B cell (primary cell): ENCODE measurements at regions not wholly inside any gene's neighbourhood (a gene's known extent, or its start where the extent isn't known, plus 50 kb on each side); places are given as distances from the start of the nearest gene placed in this dataset.

Experiments
- ATAC-seq: fragments of 200-7000 bp; cut with Tn5 transposase; one replicate; pipeline ENCODE4 v1.10.0; 2021; ENCODE audit warnings: low read depth, mild to moderate bottlenecking, moderate number of reproducible peaks, moderate library complexity
- CTCF ChIA-PET: fragments of 350-600 bp; sonication (Branson Sonifier 250); formaldehyde crosslinking; loops from one replicate; lab custom pipeline; 2021; ENCODE audit warnings: antibody characterized with exemption, inconsistent platforms; lab: Charles Lee
- POLR2A ChIA-PET: fragments of 350-600 bp; sonication (Branson Sonifier 250); formaldehyde crosslinking; loops from one replicate; lab custom pipeline; 2021; ENCODE audit warnings: antibody characterized with exemption; lab: Charles Lee
- DNase-seq: peaks from one replicate; pipeline ENCODE4 v3.0.0; 2013
- H2AFZ ChIP-seq: 2 replicates; pipeline ENCODE4 v1.6.1; 2012; ENCODE audit warnings: mild to moderate bottlenecking, low read depth, low read length; ENCODE audit not compliant: insufficient read depth, poor library complexity, severe bottlenecking
- H3K27ac ChIP-seq, 2 donors: 1 replicate in 1 of 2; 2 replicates in 1 of 2; pipeline ENCODE4 v1.5.1; 2012 to 2013; ENCODE audit warnings: low read length in 2 of 2, mild to moderate bottlenecking in 2 of 2, moderate library complexity in 1 of 2
- H3K27me3 ChIP-seq, 4 experiments: fragments of 200-600 bp in 1 of 4; sonication (generic) in 1 of 4; replicated peaks in 1 of 4; 1 replicate in 2 of 4; 2 replicates in 2 of 4; pipeline versions ENCODE4 v1.6.1 to v1.7.0; 2013 to 2016; ENCODE audit warnings: low read length in 3 of 4, mild to moderate bottlenecking in 2 of 4, mixed read lengths in 1 of 4, moderate library complexity in 1 of 4; ENCODE audit not compliant: insufficient read depth in 4 of 4, control insufficient read depth in 3 of 4; ENCODE audit errors: control extremely low read depth in 1 of 4
- H3K36me3 ChIP-seq, 2 experiments: replicated peaks in 1 of 2; 1 replicate in 1 of 2; 2 replicates in 1 of 2; pipeline versions ENCODE4 v1.6.1 to v1.7.1; 2013; ENCODE audit warnings: low read length in 1 of 2; ENCODE audit not compliant: insufficient read depth in 2 of 2, control insufficient read depth in 1 of 2; ENCODE audit errors: control extremely low read depth in 1 of 2, extremely low read depth in 1 of 2
- H3K4me1 ChIP-seq, 2 donors: fragments of 200-600 bp in 1 of 2; sonication (generic) in 1 of 2; 1 replicate in 1 of 2; 2 replicates in 1 of 2; pipeline versions ENCODE4 v1.5.1 to v1.6.1; 2013 to 2017; ENCODE audit warnings: low read length in 2 of 2; ENCODE audit not compliant: control insufficient read depth in 2 of 2, insufficient read depth in 2 of 2
- H3K4me2 ChIP-seq: replicated peaks from 2 replicates; pipeline ENCODE3; 2012; ENCODE audit warnings: mild to moderate bottlenecking, low read depth, low read length; ENCODE audit not compliant: poor library complexity, severe bottlenecking
- H3K4me3 ChIP-seq, 5 experiments: fragments of 200-600 bp in 1 of 5; sonication (generic) in 1 of 5; 1 replicate in 3 of 5; 2 replicates in 2 of 5; pipeline versions ENCODE4 v1.5.1 to v1.7.0; 2011 to 2016; ENCODE audit warnings: low read length in 4 of 5, mild to moderate bottlenecking in 4 of 5, low read depth in 2 of 5, control low read depth in 1 of 5, moderate library complexity in 1 of 5; ENCODE audit not compliant: insufficient read depth in 1 of 5; ENCODE audit errors: control extremely low read depth in 1 of 5, extremely low read depth in 1 of 5
- H3K79me2 ChIP-seq: fragments of 200-600 bp; sonication (generic); one replicate; pipeline ENCODE4 v1.6.0; 2016; ENCODE audit warnings: low read length; ENCODE audit not compliant: control insufficient read depth, insufficient read depth
- H3K9ac ChIP-seq: fragments of 200-600 bp; sonication (generic); 2 replicates; pipeline ENCODE4 v1.6.1; 2017; ENCODE audit warnings: mild to moderate bottlenecking, low read length, moderate library complexity
- H3K9me3 ChIP-seq, 3 donors: one replicate each; pipeline versions ENCODE4 v1.6.1 to v1.7.1; 2013; ENCODE audit warnings: low read length in 2 of 3; ENCODE audit not compliant: control insufficient read depth in 2 of 3, insufficient read depth in 1 of 3; ENCODE audit errors: control extremely low read depth in 1 of 3
- H4K20me1 ChIP-seq: 2 replicates; pipeline ENCODE4 v1.6.0; 2012; ENCODE audit warnings: mild to moderate bottlenecking, low read length; ENCODE audit not compliant: insufficient read depth, control insufficient read depth, poor library complexity, severe bottlenecking
- H3K27ac Mint-ChIP-seq: one replicate; pipeline ENCODE4 v1.8.0; 2021; ENCODE audit warnings: mixed read lengths
- H3K27me3 Mint-ChIP-seq: one replicate; pipeline ENCODE4 v1.8.0; 2021; ENCODE audit warnings: mixed read lengths
- H3K4me1 Mint-ChIP-seq: one replicate; pipeline ENCODE4 v1.8.0; 2021; ENCODE audit warnings: mixed read lengths
- H3K4me3 Mint-ChIP-seq: one replicate; pipeline ENCODE4 v1.8.0; 2021; ENCODE audit warnings: mixed read lengths
- H3K9me3 Mint-ChIP-seq: one replicate; pipeline ENCODE4 v1.8.0; 2022; ENCODE audit warnings: mixed read lengths; ENCODE audit not compliant: insufficient read depth
- CTCF ChIP-seq: fragments of 200-600 bp; IDR thresholded peaks from one replicate; pipeline ENCODE4 v1.8.0; 2022; ENCODE audit warnings: antibody characterized with exemption, mild to moderate bottlenecking
- EZH2 ChIP-seq: IDR thresholded peaks from 2 replicates; pipeline ENCODE4 v1.6.1; 2012; ENCODE audit warnings: borderline replicate concordance, low read depth, mild to moderate bottlenecking, moderate library complexity, low read length; ENCODE audit not compliant: insufficient read depth, poor library complexity, severe bottlenecking
- WGBS: methylation state at CpG from one replicate; pipeline ENCODE4 v1.1.5; 2013; ENCODE audit warnings: missing lambda C conversion rate; ENCODE audit not compliant: insufficient coverage; 5-methylcytosine and 5-hydroxymethylcytosine counted together
- intact Hi-C: fragments of 100-400 bp; cut with micrococcal nuclease; formaldehyde crosslinking; loops from one replicate; pipeline ENCODE4 v1.10.0; 2022

GRCh38 chrX:5756616-5757015 lies 472.1 kb downstream of the NLGN4X start:
- Histone ChIP-seq H3K27ac (no peak overlapping the region), H3K9ac (no peak overlapping the region), H3K9me3 (no peaks in the 10 kb centered on the region), H3K36me3 (no peaks in the 10 kb centered on the region), H3K4me1 (no peaks in the 10 kb centered on the region), H2AFZ (no peak overlapping the region), H4K20me1 (no peaks in the 10 kb centered on the region), H3K27me3 (no peaks in the 10 kb centered on the region), H3K79me2 (no peaks in the 10 kb centered on the region), H3K4me3 (no peak overlapping the region), H3K4me2 (no peak overlapping the region)
- DNase-seq (no peak), ATAC-seq (no peak)
- intact Hi-C loops = no loop called here
- H3K9me3 Mint-ChIP-seq = no peaks in the 10 kb centered on the region
- no peaks in the 10 kb centered on the region for H3K27me3 Mint-ChIP-seq
- no peaks in the 10 kb centered on the region for H3K4me1 Mint-ChIP-seq
- CTCF ChIA-PET = no interaction called here
- H3K4me3 Mint-ChIP-seq = no peak overlapping the region
- 100% methylated on average over 2 of the region's 4 CpGs for WGBS
- POLR2A ChIA-PET = no interaction called here
- TF ChIP-seq CTCF (no peak), EZH2 (no peak)
- H3K27ac Mint-ChIP-seq = no peak overlapping the region

- H3K9me3 ChIP-seq = no peaks in the 10 kb centered on the region
- H3K27ac ChIP-seq = no peak overlapping the region
- no peaks in the 10 kb centered on the region for H3K79me2 ChIP-seq
- no peaks in the 10 kb centered on the region for H3K27me3 ChIP-seq
- H3K4me1 Mint-ChIP-seq = no peaks in the 10 kb centered on the region
- no peak overlapping the region for H3K4me2 ChIP-seq
- ChIA-PET CTCF (no interaction called here), POLR2A (no interaction called here)
- H2AFZ ChIP-seq = no peak overlapping the region
- H4K20me1 ChIP-seq = no peaks in the 10 kb centered on the region
- no peak overlapping the region for H3K4me3 Mint-ChIP-seq
- no peaks in the 10 kb centered on the region for H3K27me3 Mint-ChIP-seq
- H3K4me1 ChIP-seq = no peaks in the 10 kb centered on the region
- DNase-seq (no peak), ATAC-seq (no peak)
- H3K27ac Mint-ChIP-seq = no peak overlapping the region
- no peaks in the 10 kb centered on the region for H3K9me3 Mint-ChIP-seq
- WGBS = no CpG with 5 or more reads among the region's 4 CpGs
- no peak overlapping the region for H3K9ac ChIP-seq
- no peaks in the 10 kb centered on the region for H3K36me3 ChIP-seq
- TF ChIP-seq CTCF = no peak
- TF ChIP-seq EZH2 = no peak
- no peak overlapping the region for H3K4me3 ChIP-seq
- intact Hi-C loops = no loop called here
Measured at GRCh38 chrX:5753291-5753690, 475.4 kb downstream of the NLGN4X start.
